Natural killer cell (primary cell): ENCODE measurements at regions not wholly inside any gene's neighbourhood (a gene's known extent, or its start where the extent isn't known, plus 50 kb on each side); places are given as distances from the start of the nearest gene placed in this dataset.

ENCODE experiments used
- ATAC-seq, 3 donors: fragments of 150-1000 bp in 2 of 3; fragments of 200-7000 bp in 1 of 3; cut with Tn5 transposase; 1 replicate in 1 of 3; 2 replicates in 2 of 3; pipeline ENCODE4 v1.10.0; 2021; ENCODE audit warnings: mild to moderate bottlenecking in 2 of 3, moderate library complexity in 2 of 3
- DNase-seq, 2 donors: peaks; one replicate each; pipeline versions ENCODE4 v3.0.0 to v3.0.0-alpha.2; 2013 to 2021; ENCODE audit warnings: mixed read lengths in 1 of 2
- H3K27ac ChIP-seq: one replicate; pipeline ENCODE4 v1.5.1; 2013; ENCODE audit warnings: mild to moderate bottlenecking, low read length
- H3K27me3 ChIP-seq: one replicate; pipeline ENCODE4 v1.6.1; 2013; ENCODE audit warnings: low read length; ENCODE audit not compliant: control insufficient read depth, insufficient read depth
- H3K36me3 ChIP-seq: one replicate; pipeline ENCODE4 v1.6.1; 2013; ENCODE audit warnings: low read length; ENCODE audit not compliant: control insufficient read depth, insufficient read depth
- H3K4me1 ChIP-seq: one replicate; pipeline ENCODE4 v1.6.1; 2013; ENCODE audit warnings: low read length; ENCODE audit not compliant: control insufficient read depth, insufficient read depth
- H3K4me3 ChIP-seq: one replicate; pipeline ENCODE4 v1.5.1; 2013; ENCODE audit warnings: low read length
- H3K9me3 ChIP-seq: one replicate; pipeline ENCODE4 v1.6.1; 2013; ENCODE audit warnings: low read length; ENCODE audit not compliant: control insufficient read depth, insufficient read depth
- H3K27ac Mint-ChIP-seq, 2 donors: one replicate each; pipeline ENCODE4 v1.8.0; 2022; ENCODE audit warnings: mild to moderate bottlenecking in 2 of 2, mixed read lengths in 2 of 2, moderate library complexity in 1 of 2
- H3K27me3 Mint-ChIP-seq, 2 donors: one replicate each; pipeline ENCODE4 v1.8.0; 2022; ENCODE audit warnings: low read depth in 2 of 2, mixed read lengths in 2 of 2
- H3K36me3 Mint-ChIP-seq: one replicate; pipeline ENCODE4 v1.8.0; 2022; ENCODE audit warnings: mixed read lengths
- H3K4me1 Mint-ChIP-seq, 2 donors: one replicate each; pipeline ENCODE4 v1.8.0; 2022; ENCODE audit warnings: mixed read lengths in 2 of 2
- H3K4me3 Mint-ChIP-seq: one replicate; pipeline ENCODE4 v1.8.0; 2022; ENCODE audit warnings: mild to moderate bottlenecking, moderate library complexity, mixed read lengths
- H3K9me3 Mint-ChIP-seq, 2 donors: one replicate each; pipeline ENCODE4 v1.8.0; 2022; ENCODE audit warnings: mixed read lengths in 2 of 2
- CTCF ChIP-seq: fragments of 200-600 bp; IDR thresholded peaks from one replicate; pipeline ENCODE4 v1.8.0; 2022; ENCODE audit warnings: antibody characterized with exemption
- WGBS: methylation state at CpG from one replicate; pipeline ENCODE4 v1.1.7; 2013; ENCODE audit warnings: missing lambda C conversion rate; ENCODE audit not compliant: insufficient coverage; 5-methylcytosine and 5-hydroxymethylcytosine counted together
- intact Hi-C: fragments of 100-400 bp; cut with micrococcal nuclease; formaldehyde crosslinking; loops from one replicate; pipeline ENCODE4 v1.14.2; 2022

GRCh38 chr1:30274976-30275621, 448.3 kb downstream of the MATN1 start:
- Histone ChIP-seq H3K9me3 (peaks cover 4% of the 10 kb centered on the region), H3K4me3 (no peak overlapping the region), H3K36me3 (no peaks in the 10 kb centered on the region), H3K27ac (no peak overlapping the region), H3K27me3 (peaks cover 3% of the 10 kb centered on the region), H3K4me1 (no peaks in the 10 kb centered on the region)
- no peak for TF ChIP-seq CTCF
- Mint-ChIP-seq H3K27me3 (peaks cover 7 to 19% of the 10 kb centered on the region in 2 donors), H3K27ac (no peak overlapping the region), H3K36me3 (peaks cover 8% of the 10 kb centered on the region), H3K9me3 (no peaks in the 10 kb centered on the region), H3K4me3 (no peak overlapping the region), H3K4me1 (peaks cover 0 to 5% of the 10 kb centered on the region in 2 donors)
- 76% methylated on average over 3 of the region's 3 CpGs for WGBS
- ATAC-seq (no peak), DNase-seq (no peak)
- intact Hi-C loops, result no loop called here

GRCh38 chr1:30274173-30274970, 449.0 kb downstream of the MATN1 start:
- Histone ChIP-seq H3K4me1 (no peaks in the 10 kb centered on the region), H3K27ac (no peak overlapping the region), H3K9me3 (peaks cover 4% of the 10 kb centered on the region), H3K36me3 (no peaks in the 10 kb centered on the region), H3K27me3 (peaks cover 3% of the 10 kb centered on the region), H3K4me3 (no peak overlapping the region)
- DNase-seq (no peak), ATAC-seq (no peak)
- 68% methylated on average over 3 of the region's 3 CpGs for WGBS
- H3K4me1 Mint-ChIP-seq, result no peaks in the 10 kb centered on the region
- no peak for TF ChIP-seq CTCF
- H3K9me3 Mint-ChIP-seq, result no peaks in the 10 kb centered on the region
- H3K27ac Mint-ChIP-seq, result no peak overlapping the region
- peaks cover 5 to 12% of the 10 kb centered on the region in 2 donors for H3K27me3 Mint-ChIP-seq
- H3K36me3 Mint-ChIP-seq, result peaks cover under 1% of the 10 kb centered on the region
- no peak overlapping the region for H3K4me3 Mint-ChIP-seq
- intact Hi-C loops, result no loop called here

- no peaks in the 10 kb centered on the region for H3K36me3 Mint-ChIP-seq
- no peak overlapping the region for H3K4me3 Mint-ChIP-seq
- Histone ChIP-seq H3K4me1 (no peaks in the 10 kb centered on the region), H3K9me3 (peaks cover 4% of the 10 kb centered on the region), H3K4me3 (no peak overlapping the region), H3K27ac (no peak overlapping the region), H3K36me3 (no peaks in the 10 kb centered on the region), H3K27me3 (peaks cover 1% of the 10 kb centered on the region)
- no peak for TF ChIP-seq CTCF
- H3K4me1 Mint-ChIP-seq, result no peaks in the 10 kb centered on the region
- no peaks in the 10 kb centered on the region for H3K9me3 Mint-ChIP-seq
- intact Hi-C loops, result no loop called here
- DNase-seq (no peak), ATAC-seq (no peak)
- no peak overlapping the region for H3K27ac Mint-ChIP-seq
- WGBS, result 77% methylated on average over 5 of the region's 5 CpGs
- peaks cover 9 to 16% of the 10 kb centered on the region in 2 donors for H3K27me3 Mint-ChIP-seq
Observed at GRCh38 chr1:30273456-30273855, 449.9 kb downstream of the MATN1 start.
